Breast epithelium (tissue), 3 donors: ENCODE measurements at regions not wholly inside any gene's neighbourhood (a gene's known extent, or its start where the extent isn't known, plus 50 kb on each side); places are given as distances from the start of the nearest gene placed in this dataset.

Source experiments
- POLR2A ChIP-seq: fragments of 450-650 bp; IDR thresholded peaks from one replicate; pipeline ENCODE4 v1.6.1; 2016; ENCODE audit warnings: antibody characterized with exemption, mild to moderate bottlenecking, moderate library complexity
- TF ChIP-seq, protein P1 (sequence below), 3 donors: fragments of 450-650 bp; IDR thresholded peaks; one replicate each; pipeline ENCODE4 v1.5.1; 2016 to 2017; ENCODE audit warnings: antibody characterized with exemption in 3 of 3, mild to moderate bottlenecking in 3 of 3, moderate library complexity in 3 of 3

GRCh38 chr5:62708481-62709325 is 130.1 kb downstream of the LRRC70 start:
- TF ChIP-seq, protein P1, sequence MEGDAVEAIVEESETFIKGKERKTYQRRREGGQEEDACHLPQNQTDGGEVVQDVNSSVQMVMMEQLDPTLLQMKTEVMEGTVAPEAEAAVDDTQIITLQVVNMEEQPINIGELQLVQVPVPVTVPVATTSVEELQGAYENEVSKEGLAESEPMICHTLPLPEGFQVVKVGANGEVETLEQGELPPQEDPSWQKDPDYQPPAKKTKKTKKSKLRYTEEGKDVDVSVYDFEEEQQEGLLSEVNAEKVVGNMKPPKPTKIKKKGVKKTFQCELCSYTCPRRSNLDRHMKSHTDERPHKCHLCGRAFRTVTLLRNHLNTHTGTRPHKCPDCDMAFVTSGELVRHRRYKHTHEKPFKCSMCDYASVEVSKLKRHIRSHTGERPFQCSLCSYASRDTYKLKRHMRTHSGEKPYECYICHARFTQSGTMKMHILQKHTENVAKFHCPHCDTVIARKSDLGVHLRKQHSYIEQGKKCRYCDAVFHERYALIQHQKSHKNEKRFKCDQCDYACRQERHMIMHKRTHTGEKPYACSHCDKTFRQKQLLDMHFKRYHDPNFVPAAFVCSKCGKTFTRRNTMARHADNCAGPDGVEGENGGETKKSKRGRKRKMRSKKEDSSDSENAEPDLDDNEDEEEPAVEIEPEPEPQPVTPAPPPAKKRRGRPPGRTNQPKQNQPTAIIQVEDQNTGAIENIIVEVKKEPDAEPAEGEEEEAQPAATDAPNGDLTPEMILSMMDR (IDR thresholded peaks at IDR 0.05) = no peak
- TF ChIP-seq POLR2A = no peak
